Mucosa of rectum (tissue), 2 donors: ENCODE measurements at regions not wholly inside any gene's neighbourhood (a gene's known extent, or its start where the extent isn't known, plus 50 kb on each side); places are given as distances from the start of the nearest gene placed in this dataset.

Experiments used
- H3K27ac ChIP-seq, 2 donors: one replicate each; pipeline ENCODE4 v1.7.0; 2013; ENCODE audit warnings: inconsistent platforms in 2 of 2, low read depth in 2 of 2, low read length in 2 of 2
- H3K27me3 ChIP-seq, 2 donors: one replicate each; pipeline ENCODE4 v1.7.0; 2013; ENCODE audit warnings: low read length in 2 of 2; ENCODE audit not compliant: control insufficient read depth in 2 of 2, insufficient read depth in 2 of 2
- H3K36me3 ChIP-seq, 2 donors: one replicate each; pipeline ENCODE4 v1.7.0; 2013; ENCODE audit warnings: low read length in 2 of 2; ENCODE audit not compliant: control insufficient read depth in 2 of 2, insufficient read depth in 2 of 2
- H3K4me1 ChIP-seq, 2 donors: one replicate each; pipeline ENCODE4 v1.7.0; 2013; ENCODE audit warnings: low read length in 2 of 2, mild to moderate bottlenecking in 1 of 2; ENCODE audit not compliant: control insufficient read depth in 2 of 2, insufficient read depth in 2 of 2
- H3K4me3 ChIP-seq, 2 donors: one replicate each; pipeline ENCODE4 v1.7.0; 2013; ENCODE audit warnings: low read length in 2 of 2
- H3K9ac ChIP-seq, 2 donors: one replicate each; pipeline ENCODE4 v1.7.0; 2013; ENCODE audit warnings: low read length in 2 of 2, low read depth in 1 of 2, mild to moderate bottlenecking in 1 of 2
- H3K9me3 ChIP-seq, 2 donors: one replicate each; pipeline ENCODE4 v1.7.0; 2013; ENCODE audit warnings: low read length in 2 of 2; ENCODE audit not compliant: control insufficient read depth in 2 of 2
- donor health status: healthy.
- donor health status: Normal muscosa, but diverticular disease.

GRCh38 chr1:57976216-57976615 lies 552.4 kb upstream of the DAB1 start:
- Histone ChIP-seq H3K4me3 (no peak overlapping the region), H3K4me1 (no peaks in the 10 kb centered on the region), H3K9ac (no peak overlapping the region), H3K36me3 (no peaks in the 10 kb centered on the region), H3K27ac (no peak overlapping the region), H3K9me3 (no peaks in the 10 kb centered on the region), H3K27me3 (no peaks in the 10 kb centered on the region)

GRCh38 chr1:57968321-57968720 lies 544.5 kb upstream of the DAB1 start:
- no peaks in the 10 kb centered on the region for H3K36me3 ChIP-seq
- no peak overlapping the region for H3K9ac ChIP-seq
- no peaks in the 10 kb centered on the region for H3K4me1 ChIP-seq
- no peaks in the 10 kb centered on the region for H3K9me3 ChIP-seq
- H3K27me3 ChIP-seq = no peaks in the 10 kb centered on the region
- H3K27ac ChIP-seq = no peak overlapping the region
- H3K4me3 ChIP-seq = no peak overlapping the region

GRCh38 chr1:57966751-57967406 lies 543.0 kb upstream of the DAB1 start:
- Histone ChIP-seq H3K9ac (no peak overlapping the region), H3K27me3 (no peaks in the 10 kb centered on the region), H3K4me1 (no peaks in the 10 kb centered on the region), H3K36me3 (no peaks in the 10 kb centered on the region), H3K27ac (no peak overlapping the region), H3K9me3 (no peaks in the 10 kb centered on the region), H3K4me3 (no peak overlapping the region)

GRCh38 chr1:57966340-57966739 lies 542.5 kb upstream of the DAB1 start:
- Histone ChIP-seq H3K4me3 (no peak overlapping the region), H3K4me1 (no peaks in the 10 kb centered on the region), H3K36me3 (no peaks in the 10 kb centered on the region), H3K27me3 (no peaks in the 10 kb centered on the region), H3K9ac (no peak overlapping the region), H3K9me3 (no peaks in the 10 kb centered on the region), H3K27ac (no peak overlapping the region)

GRCh38 chr1:57963581-57963980 lies 539.7 kb upstream of the DAB1 start:
- Histone ChIP-seq H3K27me3 (no peaks in the 10 kb centered on the region), H3K36me3 (no peaks in the 10 kb centered on the region), H3K27ac (no peak overlapping the region), H3K4me1 (no peaks in the 10 kb centered on the region), H3K9ac (no peak overlapping the region), H3K4me3 (no peak overlapping the region), H3K9me3 (no peaks in the 10 kb centered on the region)

GRCh38 chr1:57959531-57960241 lies 535.8 kb upstream of the DAB1 start:
- H3K9me3 ChIP-seq = no peaks in the 10 kb centered on the region
- no peaks in the 10 kb centered on the region for H3K4me1 ChIP-seq
- H3K27me3 ChIP-seq = no peaks in the 10 kb centered on the region
- no peak overlapping the region for H3K27ac ChIP-seq
- no peak overlapping the region for H3K4me3 ChIP-seq
- H3K36me3 ChIP-seq = no peaks in the 10 kb centered on the region
- no peak overlapping the region for H3K9ac ChIP-seq

- no peaks in the 10 kb centered on the region for H3K4me1 ChIP-seq
- H3K27ac ChIP-seq = no peak overlapping the region
- no peaks in the 10 kb centered on the region for H3K36me3 ChIP-seq
- H3K27me3 ChIP-seq = no peaks in the 10 kb centered on the region
- no peak overlapping the region for H3K9ac ChIP-seq
- no peak overlapping the region for H3K4me3 ChIP-seq
- no peaks in the 10 kb centered on the region for H3K9me3 ChIP-seq
Observed at GRCh38 chr1:57957576-57957975, 533.7 kb upstream of the DAB1 start.

GRCh38 chr1:57951390-57951789 lies 527.5 kb upstream of the DAB1 start:
- no peaks in the 10 kb centered on the region for H3K27me3 ChIP-seq
- H3K27ac ChIP-seq = no peak overlapping the region
- H3K9me3 ChIP-seq = no peaks in the 10 kb centered on the region
- no peaks in the 10 kb centered on the region for H3K4me1 ChIP-seq
- H3K4me3 ChIP-seq = no peak overlapping the region
- H3K36me3 ChIP-seq = no peaks in the 10 kb centered on the region
- H3K9ac ChIP-seq = no peak overlapping the region

GRCh38 chr1:57949168-57949567 lies 525.3 kb upstream of the DAB1 start:
- Histone ChIP-seq H3K4me3 (no peak overlapping the region), H3K27me3 (no peaks in the 10 kb centered on the region), H3K27ac (no peak overlapping the region), H3K9ac (no peak overlapping the region), H3K9me3 (no peaks in the 10 kb centered on the region), H3K4me1 (no peaks in the 10 kb centered on the region), H3K36me3 (no peaks in the 10 kb centered on the region)

- Histone ChIP-seq H3K36me3 (no peaks in the 10 kb centered on the region), H3K9me3 (no peaks in the 10 kb centered on the region), H3K27ac (no peak overlapping the region), H3K9ac (no peak overlapping the region), H3K4me3 (no peak overlapping the region), H3K27me3 (no peaks in the 10 kb centered on the region), H3K4me1 (no peaks in the 10 kb centered on the region)
Observed at GRCh38 chr1:57947471-57947870, 523.6 kb upstream of the DAB1 start.
